IMR-90 (cell line): ENCODE measurements at regions not wholly inside any gene's neighbourhood (a gene's known extent, or its start where the extent isn't known, plus 50 kb on each side); places are given as distances from the start of the nearest gene placed in this dataset.

Source experiments
- ATAC-seq: fragments of 200-7000 bp; cut with Tn5 transposase; 2 replicates; pipeline ENCODE4 v1.9.1; 2020; ENCODE audit warnings: low read depth, mild to moderate bottlenecking, moderate library complexity
- BruUV-seq: library from RNA; stranded (reverse); fragments of 400-500 nt; replicated peaks from 2 replicates; lab custom pipeline; 2021; lab: Mats Ljungman, UMichigan
- CTCF ChIA-PET: fragments of 300-600 bp; formaldehyde crosslinking; extraction: SDS; loops from one replicate; lab custom pipeline; 2021; ENCODE audit warnings: antibody characterized with exemption; lab: Yijun Ruan, JAX
- POLR2A ChIA-PET: fragments of 300-600 bp; sonication (Branson Sonifier 250); formaldehyde crosslinking; loops from one replicate; lab custom pipeline; 2022; ENCODE audit warnings: antibody characterized with exemption; ENCODE audit not compliant: unreplicated experiment; lab: Charles Lee
- DNase-seq: peaks from one replicate; pipeline ENCODE4 v3.0.0; 2013
- H2AFZ ChIP-seq: replicated peaks from 2 replicates; pipeline ENCODE3; 2013; ENCODE audit warnings: low read length, mild to moderate bottlenecking; ENCODE audit not compliant: poor library complexity
- H2AK5ac ChIP-seq: 2 replicates; pipeline ENCODE4 v1.6.1; 2013; ENCODE audit warnings: low read depth, low read length, inconsistent platforms
- H2AK9ac ChIP-seq: replicated peaks from 2 replicates; pipeline ENCODE3; 2013; ENCODE audit warnings: mild to moderate bottlenecking, low read depth, low read length, moderate library complexity; ENCODE audit not compliant: poor library complexity
- H2BK120ac ChIP-seq: 2 replicates; pipeline ENCODE4 v1.6.1; 2013; ENCODE audit warnings: low read depth, low read length, inconsistent platforms
- H2BK15ac ChIP-seq: 3 replicates; pipeline ENCODE4 v1.6.1; 2013; ENCODE audit warnings: low read depth, low read length, inconsistent platforms
- H2BK20ac ChIP-seq: 2 replicates; pipeline ENCODE4 v1.6.1; 2013; ENCODE audit warnings: low read depth, mild to moderate bottlenecking, inconsistent platforms, low read length, moderate library complexity
- H2BK5ac ChIP-seq: 2 replicates; pipeline ENCODE4 v1.6.1; 2013; ENCODE audit warnings: mild to moderate bottlenecking, low read depth, low read length, inconsistent platforms; ENCODE audit not compliant: poor library complexity, severe bottlenecking
- H3K14ac ChIP-seq: replicated peaks from 2 replicates; pipeline ENCODE4 v1.6.1; 2013; ENCODE audit warnings: low read depth, low read length, inconsistent platforms
- H3K18ac ChIP-seq: 2 replicates; pipeline ENCODE4 v1.6.1; 2013; ENCODE audit warnings: low read depth, low read length, control low read depth
- H3K23ac ChIP-seq: 2 replicates; pipeline ENCODE4 v1.6.1; 2013; ENCODE audit warnings: low read depth, low read length, inconsistent platforms
- H3K27ac ChIP-seq: 2 replicates; pipeline ENCODE4 v1.5.1; 2013; ENCODE audit warnings: mild to moderate bottlenecking, control low read depth, low read length; ENCODE audit not compliant: insufficient read depth
- H3K27me3 ChIP-seq: 2 replicates; pipeline ENCODE4 v1.6.1; 2013; ENCODE audit warnings: low read length; ENCODE audit not compliant: control insufficient read depth, insufficient read depth
- H3K36me3 ChIP-seq: 2 replicates; pipeline ENCODE4 v1.6.1; 2013; ENCODE audit warnings: low read length, mixed read lengths; ENCODE audit not compliant: control insufficient read depth, insufficient read depth
- H3K4ac ChIP-seq: 2 replicates; pipeline ENCODE4 v1.6.1; 2013; ENCODE audit warnings: low read depth, low read length, inconsistent platforms
- H3K4me1 ChIP-seq: 2 replicates; pipeline ENCODE4 v1.6.1; 2013; ENCODE audit warnings: low read length, mixed read lengths; ENCODE audit not compliant: control insufficient read depth, insufficient read depth
- H3K4me2 ChIP-seq: 2 replicates; pipeline ENCODE4 v1.6.1; 2013; ENCODE audit warnings: low read depth, mild to moderate bottlenecking, control low read depth, low read length, moderate library complexity
- H3K4me3 ChIP-seq: 2 replicates; pipeline ENCODE4 v1.5.1; 2013; ENCODE audit warnings: low read depth, mild to moderate bottlenecking, control low read depth, low read length, moderate library complexity; ENCODE audit not compliant: insufficient read depth
- H3K56ac ChIP-seq: 2 replicates; pipeline ENCODE4 v1.6.1; 2013; ENCODE audit warnings: low read length, inconsistent platforms; ENCODE audit not compliant: insufficient read depth; ENCODE audit errors: extremely low read depth
- H3K79me1 ChIP-seq, 2 experiments: 2 replicates each; pipeline ENCODE4 v1.6.1; 2013; ENCODE audit warnings: low read length in 2 of 2, inconsistent platforms in 1 of 2, low read depth in 1 of 2
- H3K9ac ChIP-seq: 2 replicates; pipeline ENCODE4 v1.6.1; 2013; ENCODE audit warnings: low read depth, low read length, control low read depth
- H3K9me1 ChIP-seq: 2 replicates; pipeline ENCODE4 v1.6.1; 2013; ENCODE audit warnings: low read length, inconsistent platforms; ENCODE audit not compliant: insufficient read depth
- H3K9me3 ChIP-seq: 2 replicates; pipeline ENCODE4 v1.6.1; 2013; ENCODE audit warnings: low read length; ENCODE audit not compliant: control insufficient read depth, insufficient read depth
- H4K20me1 ChIP-seq: 2 replicates; pipeline ENCODE4 v1.6.1; 2013; ENCODE audit warnings: low read length, inconsistent platforms; ENCODE audit not compliant: insufficient read depth
- H4K5ac ChIP-seq: 2 replicates; pipeline ENCODE4 v1.6.1; 2013; ENCODE audit warnings: mild to moderate bottlenecking, low read depth, low read length, control low read depth
- H4K8ac ChIP-seq, 2 experiments: 2 replicates each; pipeline ENCODE4 v1.6.1; 2013; ENCODE audit warnings: low read depth in 2 of 2, low read length in 2 of 2, control low read depth in 1 of 2, inconsistent platforms in 1 of 2
- H4K91ac ChIP-seq: 2 replicates; pipeline ENCODE4 v1.6.1; 2013; ENCODE audit warnings: low read depth, low read length, inconsistent platforms; ENCODE audit not compliant: insufficient read depth
- CEBPB ChIP-seq: IDR thresholded peaks from 2 replicates; pipeline ENCODE4 v1.6.1; 2012; ENCODE audit warnings: low read depth, low read length, improper control_type of control experiment
- SMC3 ChIP-seq: fragments of 150-350 bp; IDR thresholded peaks from 2 replicates; pipeline ENCODE4 v1.6.1; 2016; ENCODE audit warnings: low read depth, mild to moderate bottlenecking, antibody characterized with exemption, low read length, moderate library complexity
- WGBS, 2 experiments: methylation state at CpG; one replicate each; pipeline versions ENCODE4 v1.1.5 to v1.1.7; 2013; ENCODE audit warnings: missing lambda C conversion rate in 2 of 2; ENCODE audit not compliant: insufficient read length in 1 of 2; ENCODE audit errors: extremely low coverage in 2 of 2; 5-methylcytosine and 5-hydroxymethylcytosine counted together
- dilution Hi-C: fragments of 300-500 bp; cut with HindIII; formaldehyde crosslinking; loops from one replicate; pipeline ENCODE4 v1.14.3; 2018; ENCODE audit warnings: low sequenced_read_pairs; ENCODE audit not compliant: unreplicated experiment
- in situ Hi-C: fragments of 300-500 bp; cut with MboI; formaldehyde crosslinking; loops from 3 replicates; pipeline ENCODE4 v1.14.3; 2019; ENCODE audit warnings: low sequenced_read_pairs, inconsistent platforms, mixed read lengths
- intact Hi-C: fragments of 100-400 bp; cut with micrococcal nuclease; formaldehyde crosslinking; loops from 2 replicates; pipeline ENCODE4 v1.10.0; 2022

DNA sequence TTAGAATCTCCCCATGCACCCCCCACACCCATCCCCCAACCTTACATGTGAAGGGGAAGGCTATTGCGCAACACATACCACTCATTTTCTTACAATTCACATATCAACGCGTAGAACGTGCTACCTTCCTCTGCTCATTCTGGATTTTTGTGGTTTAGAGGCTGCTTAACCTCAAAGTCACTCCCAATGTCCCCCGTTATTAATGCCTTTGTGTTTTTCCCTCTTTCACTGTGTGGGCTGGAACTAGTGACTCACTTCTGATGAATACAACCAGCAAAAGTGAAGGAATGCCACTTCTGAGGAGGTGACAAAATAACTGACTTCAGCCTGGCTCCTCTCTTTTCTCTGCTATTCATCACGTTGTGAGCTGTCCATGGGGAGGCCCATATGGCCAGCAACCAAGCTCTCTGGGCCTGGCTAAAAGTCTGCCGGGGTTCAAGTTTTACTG lies 342.5 kb upstream of the NXPH2 start:
- H3K27me3 ChIP-seq: no peaks in the 10 kb centered on the region
- dilution Hi-C loops: no loop called here
- in situ Hi-C loops: no loop called here
- H4K5ac ChIP-seq: no peak overlapping the region
- no peak overlapping the region for H3K4me3 ChIP-seq
- no TSS peak for BruUV-seq
- no peak overlapping the region for H3K27ac ChIP-seq
- ChIA-PET POLR2A (no interaction called here), CTCF (no interaction called here)
- H2AFZ ChIP-seq: no peak overlapping the region
- H2AK5ac ChIP-seq: no peak overlapping the region
- ATAC-seq: no peak
- H3K9me1 ChIP-seq: no peaks in the 10 kb centered on the region
- H3K79me1 ChIP-seq: no peaks in the 10 kb centered on the region
- no peak overlapping the region for H3K18ac ChIP-seq
- no peak overlapping the region for H3K56ac ChIP-seq
- no peak overlapping the region for H3K23ac ChIP-seq
- no peak overlapping the region for H4K91ac ChIP-seq
- H4K20me1 ChIP-seq: no peaks in the 10 kb centered on the region
- no peak overlapping the region for H3K4ac ChIP-seq
- H3K9me3 ChIP-seq: peaks cover 2% of the 10 kb centered on the region
- no peak overlapping the region for H2BK15ac ChIP-seq
- H3K4me1 ChIP-seq: no peaks in the 10 kb centered on the region
- H3K36me3 ChIP-seq: no peaks in the 10 kb centered on the region
- no CpG with 5 or more reads among the region's 7 CpGs for WGBS, 2 experiments
- H3K4me2 ChIP-seq: no peak overlapping the region
- H3K14ac ChIP-seq: no peak overlapping the region
- no peak overlapping the region for H4K8ac ChIP-seq
- no peak overlapping the region for H2BK20ac ChIP-seq
- H2BK5ac ChIP-seq: no peak overlapping the region
- no peak overlapping the region for H2AK9ac ChIP-seq
- H2BK120ac ChIP-seq: no peak overlapping the region
- TF ChIP-seq SMC3 (no peak), CEBPB (peak; percentile 89)
- no peak for DNase-seq
- intact Hi-C loops: no loop called here
- H3K9ac ChIP-seq: no peak overlapping the region
